CD8-positive, alpha-beta memory T cell (primary cell): ENCODE measurements at regions not wholly inside any gene's neighbourhood (a gene's known extent, or its start where the extent isn't known, plus 50 kb on each side); places are given as distances from the start of the nearest gene placed in this dataset.

Experiments
- CTCF ChIA-PET: fragments of 350-600 bp; sonication (Branson Sonifier 250); formaldehyde crosslinking; loops from one replicate; lab custom pipeline; 2021; ENCODE audit warnings: antibody characterized with exemption; lab: Charles Lee
- POLR2A ChIA-PET: fragments of 350-600 bp; sonication (Branson Sonifier 250); formaldehyde crosslinking; loops from one replicate; lab custom pipeline; 2021; ENCODE audit warnings: antibody characterized with exemption; lab: Charles Lee
- DNase-seq, 5 donors: peaks; one replicate each; pipeline versions ENCODE4 v3.0.0 to v3.0.0-alpha.2; 2020 to 2022; ENCODE audit warnings: mixed read lengths in 1 of 5
- H3K27ac ChIP-seq: one replicate; pipeline ENCODE4 v1.7.0; 2013; ENCODE audit warnings: low read depth, mild to moderate bottlenecking, low read length, moderate library complexity
- H3K27me3 ChIP-seq: 2 replicates; pipeline ENCODE4 v1.7.0; 2013; ENCODE audit warnings: low read length, mild to moderate bottlenecking; ENCODE audit not compliant: insufficient read depth, poor library complexity, severe bottlenecking
- H3K36me3 ChIP-seq: 2 replicates; pipeline ENCODE4 v1.7.0; 2013; ENCODE audit warnings: mild to moderate bottlenecking, low read length, moderate library complexity; ENCODE audit not compliant: insufficient read depth
- H3K4me1 ChIP-seq: 2 replicates; pipeline ENCODE4 v1.7.0; 2013; ENCODE audit warnings: mild to moderate bottlenecking, low read length, moderate library complexity; ENCODE audit not compliant: insufficient read depth
- H3K4me3 ChIP-seq: 2 replicates; pipeline ENCODE4 v1.7.0; 2013; ENCODE audit warnings: mild to moderate bottlenecking, low read length
- H3K9me3 ChIP-seq: 2 replicates; pipeline ENCODE4 v1.7.0; 2013; ENCODE audit warnings: mild to moderate bottlenecking, low read length
- H3K27ac Mint-ChIP-seq, 8 donors: one replicate each; pipeline ENCODE4 v1.8.0; 2020 to 2021; ENCODE audit warnings: mixed read lengths in 8 of 8, mild to moderate bottlenecking in 6 of 8, inconsistent platforms in 3 of 8, moderate library complexity in 3 of 8
- H3K27me3 Mint-ChIP-seq, 2 donors: one replicate each; pipeline ENCODE4 v1.8.0; 2020 to 2021; ENCODE audit warnings: mixed read lengths in 2 of 2, mild to moderate bottlenecking in 1 of 2, moderate library complexity in 1 of 2
- H3K36me3 Mint-ChIP-seq, 3 donors: one replicate each; pipeline ENCODE4 v1.8.0; 2020 to 2021; ENCODE audit warnings: mixed read lengths in 3 of 3, inconsistent platforms in 1 of 3, mild to moderate bottlenecking in 1 of 3
- H3K4me1 Mint-ChIP-seq, 3 donors: one replicate each; pipeline ENCODE4 v1.8.0; 2020 to 2021; ENCODE audit warnings: mixed read lengths in 3 of 3, inconsistent platforms in 1 of 3, mild to moderate bottlenecking in 1 of 3
- H3K4me3 Mint-ChIP-seq, 7 donors: one replicate each; pipeline ENCODE4 v1.8.0; 2020 to 2021; ENCODE audit warnings: mixed read lengths in 7 of 7, mild to moderate bottlenecking in 6 of 7, moderate library complexity in 4 of 7, inconsistent platforms in 2 of 7
- H3K9me3 Mint-ChIP-seq, 5 donors: one replicate each; pipeline ENCODE4 v1.8.0; 2020 to 2022; ENCODE audit warnings: mixed read lengths in 5 of 5, mild to moderate bottlenecking in 3 of 5, moderate library complexity in 2 of 5, inconsistent platforms in 1 of 5

DNA sequence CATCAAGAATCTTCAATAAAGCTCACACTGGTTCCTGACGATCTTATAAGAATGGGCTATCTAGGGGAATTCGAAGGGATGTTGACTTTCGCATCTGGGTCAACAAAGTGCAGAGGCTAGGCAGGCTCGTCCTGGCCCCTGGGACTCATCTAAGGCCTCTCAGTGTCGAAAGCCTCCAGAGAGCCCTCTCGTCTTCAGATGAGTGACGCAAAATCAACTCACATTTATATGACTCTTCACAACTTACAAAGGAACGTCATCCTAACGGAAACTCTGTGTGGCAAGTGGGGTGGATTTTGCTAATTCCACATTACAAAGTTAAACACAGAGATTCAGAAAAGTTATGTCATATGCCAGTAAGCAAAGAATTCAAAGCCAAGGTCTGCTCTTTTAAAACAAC lies 270.5 kb upstream of the EXOC2 start:
- ChIA-PET POLR2A (no interaction called here), CTCF (no interaction called here)
- no peak overlapping the region for H3K4me3 Mint-ChIP-seq

DNA sequence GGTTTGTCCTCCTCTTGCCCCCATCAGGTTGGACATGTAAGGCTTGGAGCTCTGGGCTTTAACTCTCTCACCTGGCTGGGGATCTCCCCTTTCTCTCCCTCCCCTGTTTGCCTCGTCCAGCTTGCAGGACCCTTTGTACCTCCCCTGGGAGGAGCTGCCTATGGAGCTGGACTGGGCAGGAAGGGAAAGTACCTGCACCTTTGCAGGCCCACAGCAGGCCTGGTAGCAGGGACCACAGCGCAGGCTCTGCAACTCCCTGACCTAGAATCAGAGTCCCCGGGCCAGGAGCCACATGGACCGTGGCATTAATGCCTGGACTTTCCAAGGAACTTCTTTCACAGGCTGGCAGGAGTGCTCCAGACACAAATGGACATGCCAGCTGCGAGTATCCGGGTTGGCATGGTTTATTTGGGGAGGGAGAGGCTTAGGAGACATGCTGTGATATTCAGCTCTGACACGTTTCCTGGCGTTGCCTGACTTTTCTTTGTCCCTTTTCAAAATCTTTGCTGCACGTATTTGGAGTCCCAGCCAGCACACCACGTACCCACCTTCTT lies 268.5 kb upstream of the EXOC2 start:
- POLR2A ChIA-PET, result no interaction called here
- peaks cover 3% of the 10 kb centered on the region for H3K27me3 ChIP-seq
- H3K9me3 Mint-ChIP-seq, result no peaks in the 10 kb centered on the region
- no peak overlapping the region for H3K4me3 Mint-ChIP-seq
- H3K4me3 ChIP-seq, result no peak overlapping the region
- DNase-seq, result no peak
- H3K4me1 ChIP-seq, result no peaks in the 10 kb centered on the region
- no peaks in the 10 kb centered on the region for H3K36me3 ChIP-seq
- H3K27ac ChIP-seq, result no peak overlapping the region
- no peaks in the 10 kb centered on the region for H3K36me3 Mint-ChIP-seq
- no peaks in the 10 kb centered on the region for H3K9me3 ChIP-seq
- CTCF ChIA-PET, result no interaction called here
- H3K27ac Mint-ChIP-seq, result no peak overlapping the region
- peaks cover 7 to 22% of the 10 kb centered on the region in 2 donors for H3K27me3 Mint-ChIP-seq
- H3K4me1 Mint-ChIP-seq, result no peaks in the 10 kb centered on the region

More for the DNA sequence above, 270.5 kb upstream of the EXOC2 start:
- DNase-seq, result no peak
- Histone ChIP-seq H3K36me3 (no peaks in the 10 kb centered on the region), H3K9me3 (no peaks in the 10 kb centered on the region), H3K27me3 (peaks cover 3% of the 10 kb centered on the region), H3K4me3 (no peak overlapping the region), H3K27ac (no peak overlapping the region), H3K4me1 (no peaks in the 10 kb centered on the region)
- no peaks in the 10 kb centered on the region for H3K36me3 Mint-ChIP-seq
- H3K27me3 Mint-ChIP-seq, result peaks cover 6 to 22% of the 10 kb centered on the region in 2 donors
- H3K27ac Mint-ChIP-seq, result no peak overlapping the region
- H3K4me1 Mint-ChIP-seq, result no peaks in the 10 kb centered on the region
- no peaks in the 10 kb centered on the region for H3K9me3 Mint-ChIP-seq

DNA sequence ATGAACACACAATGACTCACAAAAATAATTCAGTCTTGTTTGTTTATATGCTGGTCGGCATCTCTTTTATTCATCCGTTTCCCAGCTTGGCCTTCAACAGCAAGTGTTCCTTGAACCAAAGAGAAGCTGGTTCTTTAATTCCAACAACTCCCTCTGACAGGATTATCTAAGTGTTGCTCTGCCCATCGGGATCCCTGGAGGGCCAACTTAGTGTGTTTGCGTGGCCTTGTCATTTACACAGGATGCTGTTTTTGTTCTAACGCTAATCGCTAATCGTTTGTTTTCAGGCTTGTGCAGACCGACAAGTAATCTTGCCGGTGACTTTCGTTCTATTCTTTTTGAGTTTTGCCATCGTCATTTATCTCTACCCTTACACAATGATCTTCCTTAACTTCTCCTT lies 267.4 kb upstream of the EXOC2 start:
- Histone ChIP-seq H3K27me3 (peaks cover 3% of the 10 kb centered on the region), H3K4me1 (no peaks in the 10 kb centered on the region), H3K4me3 (no peak overlapping the region), H3K27ac (no peak overlapping the region), H3K36me3 (no peaks in the 10 kb centered on the region), H3K9me3 (no peaks in the 10 kb centered on the region)
- Mint-ChIP-seq H3K36me3 (no peaks in the 10 kb centered on the region), H3K4me1 (no peaks in the 10 kb centered on the region), H3K9me3 (no peaks in the 10 kb centered on the region), H3K4me3 (no peak overlapping the region), H3K27ac (no peak overlapping the region), H3K27me3 (peaks cover 7 to 14% of the 10 kb centered on the region in 2 donors)
- ChIA-PET POLR2A (no interaction called here), CTCF (no interaction called here)
- no peak for DNase-seq

DNA sequence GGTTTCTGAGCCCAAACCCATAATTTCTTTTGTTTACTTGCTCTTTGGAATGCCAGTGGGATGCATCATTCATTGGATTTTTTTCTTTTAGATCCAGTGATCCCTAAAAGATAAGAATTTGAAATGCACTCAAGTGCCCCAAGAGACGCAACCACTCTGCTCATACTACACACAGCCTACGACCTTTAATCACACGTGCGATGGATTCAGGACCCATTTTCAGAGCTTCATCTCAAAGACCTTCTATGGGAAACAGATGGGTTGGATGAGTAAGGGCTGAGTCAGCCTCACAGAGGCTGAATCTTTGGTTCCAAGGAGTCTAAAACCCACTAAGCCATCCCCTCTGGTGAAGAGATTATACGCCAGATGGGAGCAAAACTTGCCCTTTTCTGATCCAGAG lies 265.5 kb upstream of the EXOC2 start:
- H3K9me3 Mint-ChIP-seq, result no peaks in the 10 kb centered on the region
- no peaks in the 10 kb centered on the region for H3K36me3 ChIP-seq
- H3K4me1 ChIP-seq, result no peaks in the 10 kb centered on the region
- no peak overlapping the region for H3K4me3 Mint-ChIP-seq
- no peak overlapping the region for H3K27ac ChIP-seq
- H3K36me3 Mint-ChIP-seq, result no peaks in the 10 kb centered on the region
- H3K4me1 Mint-ChIP-seq, result no peaks in the 10 kb centered on the region
- H3K4me3 ChIP-seq, result no peak overlapping the region
- H3K27ac Mint-ChIP-seq, result no peak overlapping the region
- ChIA-PET POLR2A (no interaction called here), CTCF (no interaction called here)
- H3K27me3 ChIP-seq, result peaks cover 3% of the 10 kb centered on the region
- H3K27me3 Mint-ChIP-seq, result peaks cover 13 to 19% of the 10 kb centered on the region in 2 donors
- no peak for DNase-seq
- no peaks in the 10 kb centered on the region for H3K9me3 ChIP-seq

DNA sequence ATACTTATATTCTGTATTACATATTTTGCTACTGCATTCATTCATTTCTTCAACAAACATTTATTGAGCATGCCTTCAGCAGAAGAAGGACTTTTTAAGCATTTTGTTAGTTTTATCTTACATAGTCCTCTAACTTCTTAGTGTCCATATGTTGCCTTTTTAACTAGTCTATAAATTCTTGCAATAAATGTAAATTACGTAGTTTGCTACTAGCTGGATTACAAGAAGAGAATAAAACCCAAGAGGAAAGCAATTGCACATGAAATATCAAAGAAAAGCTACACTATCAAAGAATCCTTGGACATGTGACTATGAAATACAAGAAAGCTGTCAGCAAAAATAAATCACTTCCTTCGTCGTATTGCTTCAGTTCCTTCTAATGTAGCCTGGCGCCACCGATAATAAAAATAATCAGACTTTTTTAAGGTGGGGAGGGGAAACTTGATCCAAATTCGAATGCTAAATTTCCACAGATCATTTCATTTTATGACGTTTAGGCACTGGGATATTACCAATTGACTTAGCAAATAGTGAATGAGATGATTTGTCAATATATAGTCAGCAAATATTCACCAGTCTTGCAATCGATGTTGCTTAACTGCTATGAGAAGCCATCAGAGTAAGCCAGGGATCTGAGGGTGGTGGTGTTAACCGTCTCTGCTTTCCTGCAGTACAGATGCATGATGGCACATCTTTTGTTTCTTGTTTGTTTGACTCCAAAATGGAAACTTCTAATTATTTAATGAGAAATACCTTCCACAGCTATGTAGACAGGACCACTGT lies 258.7 kb upstream of the EXOC2 start:
- CTCF ChIA-PET, result no interaction called here
- H3K36me3 Mint-ChIP-seq, result no peaks in the 10 kb centered on the region
- POLR2A ChIA-PET, result no interaction called here
- no peaks in the 10 kb centered on the region for H3K9me3 Mint-ChIP-seq
- Histone ChIP-seq H3K9me3 (no peaks in the 10 kb centered on the region), H3K27ac (no peak overlapping the region), H3K4me1 (no peaks in the 10 kb centered on the region), H3K4me3 (no peak overlapping the region), H3K27me3 (no peaks in the 10 kb centered on the region), H3K36me3 (no peaks in the 10 kb centered on the region)
- DNase-seq, result no peak
- H3K27ac Mint-ChIP-seq, result no peak overlapping the region
- no peak overlapping the region for H3K4me3 Mint-ChIP-seq
- no peaks in the 10 kb centered on the region for H3K4me1 Mint-ChIP-seq
- H3K27me3 Mint-ChIP-seq, result peaks cover 12 to 17% of the 10 kb centered on the region in 2 donors

DNA sequence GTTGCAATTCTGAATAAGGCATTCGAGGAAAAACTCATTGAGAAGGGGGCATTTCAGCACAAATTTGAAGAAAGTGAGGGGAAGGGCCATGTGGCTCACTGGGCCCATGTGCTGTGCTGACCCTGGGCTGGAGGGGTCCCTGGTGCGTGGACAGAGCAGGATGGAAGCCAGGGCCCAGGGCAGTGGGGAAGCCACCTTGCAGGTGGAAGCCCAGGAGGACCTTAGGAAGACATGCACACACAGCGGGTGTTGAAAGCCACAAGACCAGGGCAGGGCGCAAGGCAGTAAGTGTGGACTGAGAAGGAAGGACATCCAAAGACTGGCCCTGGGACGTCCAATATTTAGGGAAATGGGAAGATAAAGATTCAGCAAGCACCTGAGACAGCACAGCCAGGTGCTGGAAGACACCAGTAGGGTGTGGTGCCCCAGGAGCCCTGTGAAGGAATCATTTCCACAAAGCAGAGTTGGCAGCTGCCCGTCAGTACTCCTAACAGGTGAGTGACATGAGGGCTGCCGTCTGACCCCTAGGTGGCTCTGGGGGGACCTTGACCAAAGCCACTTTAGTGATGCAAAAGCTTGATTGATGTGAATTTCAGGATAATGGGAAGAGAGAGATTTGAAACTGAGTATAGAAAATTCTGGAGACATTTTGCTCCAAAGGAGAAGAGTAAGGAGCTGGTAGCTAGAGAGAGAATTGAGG lies 254.4 kb upstream of the EXOC2 start:
- H3K36me3 Mint-ChIP-seq, result no peaks in the 10 kb centered on the region
- no peak overlapping the region for H3K27ac Mint-ChIP-seq
- H3K9me3 Mint-ChIP-seq, result no peaks in the 10 kb centered on the region
- H3K27me3 Mint-ChIP-seq, result no peaks in the 10 kb centered on the region
- ChIA-PET CTCF (no interaction called here), POLR2A (no interaction called here)
- no peak overlapping the region for H3K4me3 Mint-ChIP-seq
- DNase-seq, result no peak
- Histone ChIP-seq H3K9me3 (no peaks in the 10 kb centered on the region), H3K27ac (no peak overlapping the region), H3K4me3 (no peak overlapping the region), H3K36me3 (no peaks in the 10 kb centered on the region), H3K27me3 (no peaks in the 10 kb centered on the region), H3K4me1 (no peaks in the 10 kb centered on the region)
- H3K4me1 Mint-ChIP-seq, result no peaks in the 10 kb centered on the region

DNA sequence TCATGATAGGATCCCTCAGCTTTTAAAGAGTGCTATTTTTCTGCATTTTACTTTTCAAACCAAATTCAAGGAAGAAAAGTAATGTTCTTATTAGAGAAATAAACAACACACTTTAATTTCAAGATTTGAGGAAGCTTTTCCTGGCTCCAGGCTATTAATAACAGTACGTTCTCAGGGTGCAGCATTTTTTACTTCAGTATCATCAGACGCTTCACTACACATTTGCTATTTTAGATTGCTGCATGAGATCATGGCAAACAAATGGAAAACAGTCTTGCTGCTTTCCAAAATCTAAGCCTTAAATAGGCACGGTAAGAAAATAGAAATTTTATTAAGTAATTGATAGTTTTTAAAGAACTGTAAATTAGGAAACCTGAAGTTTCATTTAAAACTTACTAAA lies 253.6 kb upstream of the EXOC2 start:
- no peaks in the 10 kb centered on the region for H3K27me3 ChIP-seq
- ChIA-PET CTCF (no interaction called here), POLR2A (no interaction called here)
- Mint-ChIP-seq H3K27me3 (no peaks in the 10 kb centered on the region), H3K27ac (no peak overlapping the region), H3K4me1 (no peaks in the 10 kb centered on the region), H3K36me3 (no peaks in the 10 kb centered on the region), H3K9me3 (no peaks in the 10 kb centered on the region), H3K4me3 (no peak overlapping the region)
- H3K9me3 ChIP-seq, result no peaks in the 10 kb centered on the region
- H3K36me3 ChIP-seq, result no peaks in the 10 kb centered on the region
- H3K27ac ChIP-seq, result no peak overlapping the region
- no peaks in the 10 kb centered on the region for H3K4me1 ChIP-seq
- DNase-seq, result no peak
- H3K4me3 ChIP-seq, result no peak overlapping the region

DNA sequence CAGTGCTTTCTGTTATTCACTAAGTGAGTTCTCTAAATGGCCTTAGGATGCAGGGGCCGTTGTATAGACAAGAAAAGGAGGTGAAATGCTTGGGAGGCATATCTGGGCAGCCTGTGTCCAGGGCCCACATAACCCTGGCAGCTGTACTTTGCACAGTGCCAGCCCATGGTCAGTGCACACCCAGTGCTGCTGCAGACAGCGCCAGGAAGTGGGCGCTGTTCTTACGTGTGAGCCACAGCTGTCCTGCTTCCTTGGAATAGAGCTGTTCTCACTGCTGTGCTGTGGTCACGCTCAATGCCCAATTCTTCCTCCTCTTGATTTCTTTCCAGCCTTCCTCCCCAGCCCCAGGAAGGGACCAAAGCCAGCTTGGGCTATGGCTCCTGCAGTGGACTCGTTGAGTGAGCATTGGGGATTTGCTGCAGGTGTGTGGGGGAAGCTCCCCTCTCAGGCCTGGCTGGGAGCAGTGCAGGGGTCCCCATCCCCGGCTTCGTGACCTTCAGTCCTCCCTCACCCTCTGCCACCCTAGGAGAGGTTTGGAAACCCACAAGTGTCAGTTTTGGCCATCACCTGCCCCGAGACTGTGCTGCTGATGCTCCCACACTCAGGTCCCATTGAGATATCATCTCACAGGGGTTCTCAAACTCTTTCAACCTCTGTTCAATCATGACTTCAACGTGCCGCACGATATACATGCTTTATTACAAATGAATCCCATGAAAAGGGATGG lies 246.8 kb upstream of the EXOC2 start:
- Mint-ChIP-seq H3K27me3 (peaks cover 14% of the 10 kb centered on the region in 2 donors), H3K9me3 (no peaks in the 10 kb centered on the region), H3K4me1 (no peaks in the 10 kb centered on the region), H3K36me3 (no peaks in the 10 kb centered on the region), H3K4me3 (no peak overlapping the region), H3K27ac (no peak overlapping the region)
- ChIA-PET POLR2A (no interaction called here), CTCF (no interaction called here)
- no peak overlapping the region for H3K4me3 ChIP-seq
- no peak overlapping the region for H3K27ac ChIP-seq
- no peaks in the 10 kb centered on the region for H3K4me1 ChIP-seq
- DNase-seq, result no peak
- no peaks in the 10 kb centered on the region for H3K27me3 ChIP-seq
- no peaks in the 10 kb centered on the region for H3K9me3 ChIP-seq
- no peaks in the 10 kb centered on the region for H3K36me3 ChIP-seq
